AG09319 (cell line): ENCODE measurements at regions not wholly inside any gene's neighbourhood (a gene's known extent, or its start where the extent isn't known, plus 50 kb on each side); places are given as distances from the start of the nearest gene placed in this dataset.

Experiments used
- DNase-seq: peaks from one replicate; pipeline ENCODE4 v3.0.0-alpha.2; 2010; ENCODE audit warnings: low read depth; ENCODE audit errors: extremely low read depth
- CTCF ChIP-seq: IDR thresholded peaks from 2 replicates; pipeline ENCODE4 v1.5.1; 2011; ENCODE audit warnings: low read depth, mild to moderate bottlenecking, inconsistent platforms, low read length, moderate library complexity

GRCh38 chr5:117296872-117297271 is 722.2 kb upstream of the SEMA6A start:
- TF ChIP-seq CTCF: no peak
- no peak for DNase-seq

- no peak for DNase-seq
- TF ChIP-seq CTCF: no peak
Observed at GRCh38 chr5:117295941-117296340, 721.3 kb upstream of the SEMA6A start.

GRCh38 chr5:117286813-117287212 is 712.2 kb upstream of the SEMA6A start:
- TF ChIP-seq CTCF: no peak
- no peak for DNase-seq

DNA sequence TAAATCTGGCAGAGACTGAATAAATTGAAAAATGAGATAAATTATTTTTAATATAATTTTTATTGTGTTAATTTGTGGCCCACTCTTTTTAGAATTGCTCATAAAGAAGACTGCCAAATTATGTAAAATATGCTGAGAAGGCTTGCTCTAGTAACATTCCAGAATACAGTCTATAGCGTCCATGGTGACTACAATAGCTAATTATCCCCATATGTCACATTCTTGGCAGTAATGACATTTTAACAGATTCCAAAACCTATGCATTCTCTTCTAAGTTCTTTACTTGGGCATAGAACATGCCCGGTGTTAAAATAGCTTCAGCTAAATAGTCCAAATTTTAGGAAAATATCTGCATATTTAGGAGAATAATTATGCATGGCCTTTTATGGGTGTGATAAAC is 697.0 kb upstream of the SEMA6A start:
- DNase-seq: no peak
- no peak for TF ChIP-seq CTCF

DNA sequence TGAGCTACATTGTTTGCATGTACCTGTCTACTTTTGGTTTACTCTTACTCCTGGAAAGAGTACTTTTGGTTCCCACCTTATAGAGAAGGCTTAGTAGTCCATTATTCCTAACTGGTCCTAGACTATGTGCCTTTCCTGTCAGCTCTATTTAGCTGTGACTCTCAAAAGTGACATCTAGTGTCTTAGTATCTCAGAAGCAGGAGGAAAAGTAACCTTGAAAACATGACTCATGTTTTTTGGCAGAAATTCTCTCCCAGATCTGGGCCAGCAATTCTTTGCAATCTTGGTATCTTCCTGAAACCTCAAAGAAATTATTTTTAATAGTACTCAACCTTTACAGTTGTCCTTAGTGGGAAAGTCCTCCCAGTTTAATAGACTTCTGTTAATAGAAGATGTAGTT is 691.7 kb upstream of the SEMA6A start:
- DNase-seq: no peak
- TF ChIP-seq CTCF: no peak

- TF ChIP-seq CTCF: no peak
- DNase-seq: no peak
Observed at GRCh38 chr5:117263231-117263630, 688.6 kb upstream of the SEMA6A start.

DNA sequence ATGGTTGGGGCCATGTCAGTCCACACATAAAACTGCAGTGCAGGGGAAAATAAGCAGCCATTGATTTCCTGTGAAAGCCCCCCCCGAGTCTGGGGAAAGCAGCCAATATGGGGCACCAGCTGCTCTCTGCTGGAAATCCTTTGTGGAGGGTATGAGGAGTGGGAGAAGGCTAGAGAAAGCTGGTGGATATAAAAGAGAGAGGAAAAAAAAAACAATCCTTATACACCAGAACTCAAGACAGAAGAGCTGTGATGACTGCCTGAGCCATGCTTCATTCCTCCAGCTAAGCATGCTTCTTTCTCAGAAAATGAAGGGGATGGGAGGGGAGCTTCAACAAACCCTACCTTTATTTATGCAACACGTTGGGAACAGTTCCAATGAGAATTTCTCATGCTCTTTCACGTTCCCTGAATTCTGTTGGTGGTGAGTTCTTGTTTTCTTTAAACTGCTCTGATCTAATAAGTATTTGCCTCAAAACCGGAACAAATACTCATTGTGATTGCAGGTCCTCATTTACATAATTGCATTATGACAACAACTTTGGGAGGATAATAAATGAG is 688.0 kb upstream of the SEMA6A start:
- TF ChIP-seq CTCF: no peak
- DNase-seq: no peak
